Bronchial epithelial cell (primary cell): ENCODE measurements at regions not wholly inside any gene's neighbourhood (a gene's known extent, or its start where the extent isn't known, plus 50 kb on each side); places are given as distances from the start of the nearest gene placed in this dataset.

Experiments used
- DNase-seq: peaks from one replicate; pipeline ENCODE4 v3.0.0-alpha.2; 2010; ENCODE audit warnings: low read depth
- FAIRE-seq: peaks from 2 replicates; lab custom pipeline; 2011; peaks lifted over from hg19 to GRCh38; lab: Jason Lieb, UNC
- H3K27me3 ChIP-seq: 2 replicates; pipeline ENCODE4 v1.5.1; 2011; ENCODE audit warnings: low read length; ENCODE audit not compliant: control insufficient read depth, insufficient read depth
- H3K36me3 ChIP-seq: 2 replicates; pipeline ENCODE4 v1.5.1; 2011; ENCODE audit warnings: low read length; ENCODE audit not compliant: control insufficient read depth, insufficient read depth
- H3K4me3 ChIP-seq: 2 replicates; pipeline ENCODE4 v1.5.1; 2011; ENCODE audit warnings: mild to moderate bottlenecking, low read depth, low read length, control low read depth
- TF ChIP-seq, protein P1 (sequence below): IDR thresholded peaks from 2 replicates; pipeline ENCODE4 v1.5.1; 2011; ENCODE audit warnings: mild to moderate bottlenecking, moderate library complexity, low read length, control low read depth, inconsistent platforms; ENCODE audit not compliant: insufficient read depth, severe bottlenecking

GRCh38 chr21:16650714-16651366 is 862.0 kb upstream of the CXADR start:
- Histone ChIP-seq H3K36me3 (no peaks in the 10 kb centered on the region), H3K4me3 (no peak overlapping the region), H3K27me3 (no peaks in the 10 kb centered on the region)
- TF ChIP-seq, protein P1, sequence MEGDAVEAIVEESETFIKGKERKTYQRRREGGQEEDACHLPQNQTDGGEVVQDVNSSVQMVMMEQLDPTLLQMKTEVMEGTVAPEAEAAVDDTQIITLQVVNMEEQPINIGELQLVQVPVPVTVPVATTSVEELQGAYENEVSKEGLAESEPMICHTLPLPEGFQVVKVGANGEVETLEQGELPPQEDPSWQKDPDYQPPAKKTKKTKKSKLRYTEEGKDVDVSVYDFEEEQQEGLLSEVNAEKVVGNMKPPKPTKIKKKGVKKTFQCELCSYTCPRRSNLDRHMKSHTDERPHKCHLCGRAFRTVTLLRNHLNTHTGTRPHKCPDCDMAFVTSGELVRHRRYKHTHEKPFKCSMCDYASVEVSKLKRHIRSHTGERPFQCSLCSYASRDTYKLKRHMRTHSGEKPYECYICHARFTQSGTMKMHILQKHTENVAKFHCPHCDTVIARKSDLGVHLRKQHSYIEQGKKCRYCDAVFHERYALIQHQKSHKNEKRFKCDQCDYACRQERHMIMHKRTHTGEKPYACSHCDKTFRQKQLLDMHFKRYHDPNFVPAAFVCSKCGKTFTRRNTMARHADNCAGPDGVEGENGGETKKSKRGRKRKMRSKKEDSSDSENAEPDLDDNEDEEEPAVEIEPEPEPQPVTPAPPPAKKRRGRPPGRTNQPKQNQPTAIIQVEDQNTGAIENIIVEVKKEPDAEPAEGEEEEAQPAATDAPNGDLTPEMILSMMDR, result no peak
- DNase-seq (no peak), FAIRE-seq (no peak)

DNA sequence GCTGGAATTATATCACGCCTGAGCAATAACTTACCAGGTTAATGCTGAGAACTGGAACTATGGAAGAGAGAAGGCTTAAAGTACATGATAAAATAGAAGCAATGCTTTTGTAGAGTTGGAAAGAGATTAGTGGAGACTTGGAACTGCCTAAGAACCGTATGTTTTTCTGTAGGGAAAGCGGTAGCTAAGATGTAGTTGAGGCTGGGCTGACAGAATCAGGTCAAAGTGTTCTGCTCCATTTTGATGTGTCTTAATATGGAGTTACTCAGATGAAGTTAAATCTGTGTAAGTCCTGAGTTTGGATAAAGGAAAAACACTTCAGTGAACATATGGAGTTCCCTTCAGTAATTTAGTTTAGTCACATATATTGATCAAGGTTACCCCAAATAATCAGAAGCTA is 860.9 kb upstream of the CXADR start:
- Histone ChIP-seq H3K4me3 (no peak overlapping the region), H3K36me3 (no peaks in the 10 kb centered on the region), H3K27me3 (no peaks in the 10 kb centered on the region)
- FAIRE-seq, result no peak
- TF ChIP-seq, protein P1, result no peak
- no peak for DNase-seq

DNA sequence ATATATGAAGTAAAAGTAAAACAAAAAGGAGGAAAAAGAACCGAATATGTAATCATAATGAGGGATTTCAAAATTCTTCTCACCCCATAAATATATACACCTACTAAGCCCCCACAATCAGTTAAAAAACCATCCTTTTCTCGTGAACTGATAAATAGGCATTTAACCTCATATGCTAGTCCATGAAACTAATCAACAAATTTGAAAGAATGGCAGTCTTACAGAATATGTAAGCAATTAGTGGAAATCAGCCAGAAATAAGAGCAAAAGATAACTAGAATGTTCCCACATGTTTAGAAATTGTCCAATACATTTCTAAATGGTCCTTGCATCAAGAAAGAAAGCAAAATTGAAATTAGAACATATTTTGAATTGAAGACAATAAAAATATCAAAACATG is 849.4 kb upstream of the CXADR start:
- Histone ChIP-seq H3K36me3 (no peaks in the 10 kb centered on the region), H3K4me3 (no peak overlapping the region), H3K27me3 (no peaks in the 10 kb centered on the region)
- DNase-seq (no peak), FAIRE-seq (no peak)
- TF ChIP-seq, protein P1, result no peak

DNA sequence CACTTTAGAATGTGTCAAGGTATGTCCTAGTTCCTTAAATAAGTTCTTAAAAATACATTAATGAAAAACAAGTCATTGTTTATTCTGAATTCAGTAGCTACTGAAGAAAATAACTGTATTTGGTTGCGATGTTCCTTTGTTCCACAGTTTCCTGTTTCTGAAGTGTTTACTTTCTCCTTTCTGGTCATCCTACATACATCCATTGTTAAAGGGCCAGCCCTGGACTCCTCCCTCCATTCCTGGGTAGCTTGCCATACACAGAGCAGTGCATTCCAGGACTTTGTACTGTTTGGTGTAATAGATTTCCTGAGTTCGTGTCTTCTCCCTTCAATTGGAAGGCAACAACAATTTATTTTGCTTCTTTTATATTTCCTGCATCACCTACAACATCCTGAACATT is 845.4 kb upstream of the CXADR start:
- TF ChIP-seq, protein P1, result no peak
- FAIRE-seq, result no peak
- DNase-seq, result no peak
- no peaks in the 10 kb centered on the region for H3K27me3 ChIP-seq
- H3K4me3 ChIP-seq, result no peak overlapping the region
- no peaks in the 10 kb centered on the region for H3K36me3 ChIP-seq

- no peaks in the 10 kb centered on the region for H3K36me3 ChIP-seq
- no peak for DNase-seq
- H3K27me3 ChIP-seq, result no peaks in the 10 kb centered on the region
- TF ChIP-seq, protein P1, result no peak
- FAIRE-seq, result no peak
- H3K4me3 ChIP-seq, result no peak overlapping the region
Measured at GRCh38 chr21:16674949-16675348, 837.9 kb upstream of the CXADR start.

GRCh38 chr21:16676391-16676790 is 836.5 kb upstream of the CXADR start:
- H3K4me3 ChIP-seq, result no peak overlapping the region
- no peak for FAIRE-seq
- no peaks in the 10 kb centered on the region for H3K36me3 ChIP-seq
- DNase-seq, result no peak
- no peaks in the 10 kb centered on the region for H3K27me3 ChIP-seq
- TF ChIP-seq, protein P1, result no peak
